Stimulated activated CD8-positive, alpha-beta memory T cell treated with anti-CD3 and anti-CD28 coated beads, Interleukin-12 subunit alpha, Interleukin-12 subunit beta, amount 100 ng/mL, for 1 hour (primary cell): ENCODE measurements at regions not wholly inside any gene's neighbourhood (a gene's known extent, or its start where the extent isn't known, plus 50 kb on each side); places are given as distances from the start of the nearest gene placed in this dataset.

Source experiments
- DNase-seq: peaks from one replicate; pipeline ENCODE4 v3.0.0-alpha.2; 2020; ENCODE audit warnings: low read depth

GRCh38 chr21:38556390-38556789 is 58.1 kb upstream of the ERG start:
- no peak for DNase-seq

GRCh38 chr21:38561205-38561604 is 62.9 kb upstream of the ERG start:
- no peak for DNase-seq

GRCh38 chr21:38561613-38562581 is 63.6 kb upstream of the ERG start:
- no peak for DNase-seq

- no peak for DNase-seq
These were observed 69.2 kb upstream of the ERG start for GRCh38 chr21:38567335-38567969.

GRCh38 chr21:38567970-38568360 is 69.7 kb upstream of the ERG start:
- DNase-seq, result no peak

- no peak for DNase-seq
These were observed 71.5 kb upstream of the ERG start for GRCh38 chr21:38569733-38570132.

GRCh38 chr21:38570596-38570995 is 72.3 kb upstream of the ERG start:
- no peak for DNase-seq

GRCh38 chr21:38574895-38575575 is 76.8 kb upstream of the ERG start:
- DNase-seq, result no peak

- DNase-seq, result no peak
These were observed 79.6 kb upstream of the ERG start for GRCh38 chr21:38577887-38578286.

- DNase-seq, result no peak
These were observed 92.4 kb upstream of the ERG start for GRCh38 chr21:38590449-38591217.

- no peak for DNase-seq
These were observed 92.9 kb upstream of the ERG start for GRCh38 chr21:38591218-38591537.

- no peak for DNase-seq
These were observed 98.2 kb upstream of the ERG start for GRCh38 chr21:38596264-38597042.

- DNase-seq, result no peak
These were observed 99.1 kb upstream of the ERG start for GRCh38 chr21:38597421-38597820.

- DNase-seq, result no peak
These were observed 100.1 kb upstream of the ERG start for GRCh38 chr21:38598413-38598812.

GRCh38 chr21:38599381-38599975 is 101.2 kb upstream of the ERG start:
- DNase-seq, result no peak

GRCh38 chr21:38600106-38600505 is 101.8 kb upstream of the ERG start:
- DNase-seq, result no peak

- DNase-seq, result no peak
These were observed 107.0 kb upstream of the ERG start for GRCh38 chr21:38605236-38605635.

- DNase-seq, result no peak
These were observed 111.3 kb upstream of the ERG start for GRCh38 chr21:38609580-38609979.

- no peak for DNase-seq
These were observed 112.5 kb upstream of the ERG start for GRCh38 chr21:38610623-38611251.

GRCh38 chr21:38611277-38611676 is 113.0 kb upstream of the ERG start:
- no peak for DNase-seq

GRCh38 chr21:38613686-38614085 is 115.4 kb upstream of the ERG start:
- DNase-seq, result no peak
